ENCODE measurements at regions not wholly inside any gene's neighbourhood (a gene's known extent, or its start where the extent isn't known, plus 50 kb on each side); places are given as distances from the start of the nearest gene placed in this dataset.

- no peak for TF ChIP-seq CTCF (IDR thresholded peaks at IDR 0.05)
- TF ChIP-seq ZFX (IDR thresholded peaks at IDR 0.05; ENCODE audit: borderline replicate concordance), result no peak
These were observed 80.7 kb downstream of the DMRTA2 start for GRCh38 chr1:50342525-50342924.
